Liver (tissue), 3 donors: ENCODE measurements at regions not wholly inside any gene's neighbourhood (a gene's known extent, or its start where the extent isn't known, plus 50 kb on each side); places are given as distances from the start of the nearest gene placed in this dataset.

Experiments used
- EGR1 ChIP-seq, 2 donors: IDR thresholded peaks; 2 replicates each; pipeline ENCODE4 v1.6.1; 2016 to 2018; ENCODE audit warnings: antibody characterized with exemption in 2 of 2, low read depth in 2 of 2
- RAD21 ChIP-seq, 2 donors: IDR thresholded peaks; 2 replicates each; pipeline ENCODE4 v1.6.1; 2016; ENCODE audit warnings: antibody characterized with exemption in 2 of 2, mild to moderate bottlenecking in 2 of 2
- YY1 ChIP-seq: IDR thresholded peaks from 2 replicates; pipeline ENCODE4 v1.6.1; 2016; ENCODE audit warnings: antibody characterized with exemption, mild to moderate bottlenecking
- TF ChIP-seq, protein P1 (sequence below): fragments of 150-350 bp; IDR thresholded peaks from 2 replicates; pipeline ENCODE4 v1.5.1; 2017; ENCODE audit warnings: improper control_type of control experiment, low read depth, low read length; ENCODE audit not compliant: missing input control
- TF ChIP-seq, protein P2 (sequence below): IDR thresholded peaks from 2 replicates; pipeline ENCODE4 v1.6.1; 2016; ENCODE audit warnings: antibody characterized with exemption
- donor health status: healthy.
- donor health status: healthy.

DNA sequence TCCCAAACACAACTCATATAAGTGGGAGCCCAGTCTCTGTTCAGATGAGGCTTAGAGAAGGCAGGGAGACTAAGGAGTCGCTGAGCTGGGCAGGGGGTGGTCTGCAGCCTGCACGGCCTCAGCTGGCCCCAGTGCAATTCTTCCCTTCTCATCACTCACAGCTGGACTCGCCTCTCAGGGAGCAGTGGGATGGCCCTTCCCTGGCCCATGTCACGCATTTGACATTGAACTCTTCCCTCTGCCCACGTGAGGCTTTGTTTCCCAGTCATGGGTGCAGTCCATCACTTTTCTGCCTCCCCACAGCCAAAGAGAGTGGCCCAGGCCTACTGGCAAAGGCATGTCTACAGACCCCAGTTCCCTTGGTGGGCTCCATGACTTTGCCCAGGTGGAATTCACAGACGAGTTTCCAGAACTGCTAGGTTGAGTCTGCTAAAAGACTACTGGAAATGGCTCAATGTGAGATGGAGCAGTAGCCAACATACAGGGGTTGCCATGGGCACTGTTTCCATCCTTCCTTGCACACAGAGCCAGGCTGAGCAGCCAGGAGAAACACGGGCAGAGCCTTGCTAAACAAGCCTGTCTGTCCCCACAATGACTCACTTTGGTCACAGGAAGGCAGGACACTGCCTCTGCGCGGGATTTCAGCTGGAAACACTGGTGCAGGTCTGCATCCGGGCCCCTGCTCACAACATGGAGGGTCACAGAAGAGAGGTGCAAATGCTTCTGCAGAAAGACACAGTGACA lies 90.1 kb downstream of the OAT start:
- TF ChIP-seq EGR1 (IDR thresholded peaks at IDR 0.05; ENCODE audit: low read depth in 2 of 2) (no peak), RAD21 (IDR thresholded peaks at IDR 0.05) (no peak), YY1 (no peak)
- TF ChIP-seq, protein P1, sequence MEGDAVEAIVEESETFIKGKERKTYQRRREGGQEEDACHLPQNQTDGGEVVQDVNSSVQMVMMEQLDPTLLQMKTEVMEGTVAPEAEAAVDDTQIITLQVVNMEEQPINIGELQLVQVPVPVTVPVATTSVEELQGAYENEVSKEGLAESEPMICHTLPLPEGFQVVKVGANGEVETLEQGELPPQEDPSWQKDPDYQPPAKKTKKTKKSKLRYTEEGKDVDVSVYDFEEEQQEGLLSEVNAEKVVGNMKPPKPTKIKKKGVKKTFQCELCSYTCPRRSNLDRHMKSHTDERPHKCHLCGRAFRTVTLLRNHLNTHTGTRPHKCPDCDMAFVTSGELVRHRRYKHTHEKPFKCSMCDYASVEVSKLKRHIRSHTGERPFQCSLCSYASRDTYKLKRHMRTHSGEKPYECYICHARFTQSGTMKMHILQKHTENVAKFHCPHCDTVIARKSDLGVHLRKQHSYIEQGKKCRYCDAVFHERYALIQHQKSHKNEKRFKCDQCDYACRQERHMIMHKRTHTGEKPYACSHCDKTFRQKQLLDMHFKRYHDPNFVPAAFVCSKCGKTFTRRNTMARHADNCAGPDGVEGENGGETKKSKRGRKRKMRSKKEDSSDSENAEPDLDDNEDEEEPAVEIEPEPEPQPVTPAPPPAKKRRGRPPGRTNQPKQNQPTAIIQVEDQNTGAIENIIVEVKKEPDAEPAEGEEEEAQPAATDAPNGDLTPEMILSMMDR, result no peak
- TF ChIP-seq, protein P2, sequence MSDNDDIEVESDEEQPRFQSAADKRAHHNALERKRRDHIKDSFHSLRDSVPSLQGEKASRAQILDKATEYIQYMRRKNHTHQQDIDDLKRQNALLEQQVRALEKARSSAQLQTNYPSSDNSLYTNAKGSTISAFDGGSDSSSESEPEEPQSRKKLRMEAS, result no peak
